ENCODE measurements at regions not wholly inside any gene's neighbourhood (a gene's known extent, or its start where the extent isn't known, plus 50 kb on each side); places are given as distances from the start of the nearest gene placed in this dataset.

DNA sequence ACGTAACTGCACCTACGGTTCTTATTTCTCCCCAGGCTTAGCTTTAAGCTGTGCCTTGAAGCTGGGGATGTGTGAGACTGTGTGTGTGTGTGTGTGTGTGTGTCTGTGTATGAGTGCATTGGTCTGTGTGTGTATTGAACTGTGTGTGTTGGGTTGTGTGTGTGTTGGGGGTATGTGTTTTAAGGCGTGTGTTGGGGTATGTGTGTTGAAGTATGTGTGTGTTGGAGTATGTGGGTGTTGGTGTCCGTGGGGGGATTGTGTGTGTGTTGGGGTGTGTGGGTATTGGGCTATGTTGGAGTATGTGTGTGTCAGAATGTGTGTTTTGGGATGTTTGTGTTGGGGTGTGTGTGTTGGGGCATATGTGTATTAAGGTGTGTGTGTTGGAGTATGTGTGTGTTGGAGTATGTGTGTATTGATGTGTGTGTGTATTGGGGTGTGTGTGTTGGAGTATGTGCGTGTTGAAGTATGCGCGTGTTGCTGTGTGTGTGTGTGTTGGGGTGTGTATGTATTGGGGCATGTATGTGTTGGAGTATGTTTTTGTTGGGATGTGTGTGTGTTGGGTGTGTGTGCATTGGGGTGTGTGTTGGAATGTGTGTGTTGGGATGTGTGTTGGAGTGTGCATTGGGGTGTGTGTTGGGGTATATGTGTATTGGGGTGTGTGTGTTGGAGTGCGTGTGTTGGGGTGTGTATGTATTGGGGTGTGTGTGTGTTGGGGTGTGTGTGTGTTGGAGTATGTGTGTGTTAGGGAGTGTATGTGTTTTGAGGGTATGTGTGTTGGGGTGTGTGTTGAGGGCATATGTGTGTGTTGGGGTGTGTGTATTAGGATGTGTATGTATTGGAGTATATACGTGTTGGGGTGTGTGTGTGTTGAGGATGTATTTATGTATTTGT lies 76.4 kb downstream of the LSM3 start:
- Histone ChIP-seq H3K4me1 (replicated peaks; ENCODE audit: insufficient read depth) (peaks cover 37% of the 10 kb centered on the region), H3K27ac (no peak overlapping the region), H3K4me2 (no peak overlapping the region), H3K27me3 (ENCODE audit: insufficient read depth, low read depth) (no peaks in the 10 kb centered on the region), H4K20me1 (ENCODE audit: insufficient read depth) (no peaks in the 10 kb centered on the region), H3K79me2 (ENCODE audit: low read depth) (no peaks in the 10 kb centered on the region), H3K36me3 (ENCODE audit: low read depth) (no peaks in the 10 kb centered on the region), H3K9me2 (ENCODE audit: insufficient read depth) (no peaks in the 10 kb centered on the region), H2AFZ (no peak overlapping the region), H3K9me3 (ENCODE audit: insufficient read depth, low read depth) (no peaks in the 10 kb centered on the region), H3K4me3 (no peak overlapping the region), H3F3A (ENCODE audit: insufficient read depth, low read depth) (peaks cover 15% of the 10 kb centered on the region)
- POLR2A ChIA-PET (ENCODE audit: unreplicated experiment) = no interaction called here
- DNase-seq = no peak
- intact Hi-C loops (cut with micrococcal nuclease; ENCODE audit: unreplicated experiment) = no loop called here
- TF ChIP-seq EZH2 (IDR thresholded peaks at IDR 0.05; ENCODE audit: low read depth) = no peak
- TF ChIP-seq, protein P1, sequence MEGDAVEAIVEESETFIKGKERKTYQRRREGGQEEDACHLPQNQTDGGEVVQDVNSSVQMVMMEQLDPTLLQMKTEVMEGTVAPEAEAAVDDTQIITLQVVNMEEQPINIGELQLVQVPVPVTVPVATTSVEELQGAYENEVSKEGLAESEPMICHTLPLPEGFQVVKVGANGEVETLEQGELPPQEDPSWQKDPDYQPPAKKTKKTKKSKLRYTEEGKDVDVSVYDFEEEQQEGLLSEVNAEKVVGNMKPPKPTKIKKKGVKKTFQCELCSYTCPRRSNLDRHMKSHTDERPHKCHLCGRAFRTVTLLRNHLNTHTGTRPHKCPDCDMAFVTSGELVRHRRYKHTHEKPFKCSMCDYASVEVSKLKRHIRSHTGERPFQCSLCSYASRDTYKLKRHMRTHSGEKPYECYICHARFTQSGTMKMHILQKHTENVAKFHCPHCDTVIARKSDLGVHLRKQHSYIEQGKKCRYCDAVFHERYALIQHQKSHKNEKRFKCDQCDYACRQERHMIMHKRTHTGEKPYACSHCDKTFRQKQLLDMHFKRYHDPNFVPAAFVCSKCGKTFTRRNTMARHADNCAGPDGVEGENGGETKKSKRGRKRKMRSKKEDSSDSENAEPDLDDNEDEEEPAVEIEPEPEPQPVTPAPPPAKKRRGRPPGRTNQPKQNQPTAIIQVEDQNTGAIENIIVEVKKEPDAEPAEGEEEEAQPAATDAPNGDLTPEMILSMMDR (conservative IDR thresholded peaks at IDR 0.05) = no peak
- no TSS peak for BruUV-seq (replicated peaks)
- CTCF ChIA-PET = interaction anchor here (4.0 kb wide), 1 partner anchor 52 kb away, joined by 40 read pairs; no protein-coding TSS in a partner anchor

DNA sequence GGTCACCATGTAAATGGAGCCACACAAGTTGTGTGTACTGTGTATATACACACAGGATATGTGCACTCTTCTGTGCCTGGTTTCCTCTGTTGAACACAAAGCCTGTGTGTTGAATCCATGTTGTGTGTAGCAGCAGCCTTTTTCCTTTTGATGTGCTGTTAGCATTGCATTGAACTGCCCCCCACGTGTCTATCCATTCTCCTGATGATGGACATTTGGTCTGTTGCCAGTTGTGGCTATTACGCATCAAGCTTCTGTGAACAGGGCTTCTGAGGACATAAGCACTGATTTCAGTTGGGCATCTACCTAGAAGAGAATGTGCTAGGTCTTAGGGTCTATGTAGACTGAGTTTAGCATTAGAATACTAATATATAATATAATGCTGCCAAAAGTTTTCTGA lies 77.4 kb downstream of the LSM3 start:
- H4K20me1 ChIP-seq (ENCODE audit: insufficient read depth) = no peaks in the 10 kb centered on the region
- TF ChIP-seq, protein P1 (conservative IDR thresholded peaks at IDR 0.05) = no peak
- TF ChIP-seq EZH2 (IDR thresholded peaks at IDR 0.05; ENCODE audit: low read depth) = no peak
- H3K36me3 ChIP-seq (ENCODE audit: low read depth) = no peaks in the 10 kb centered on the region
- no TSS peak for BruUV-seq (replicated peaks)
- no peak overlapping the region for H2AFZ ChIP-seq
- H3K9me3 ChIP-seq (ENCODE audit: insufficient read depth, low read depth) = no peaks in the 10 kb centered on the region
- ChIA-PET CTCF (interaction anchor here (4.0 kb wide), 1 partner anchor 53 kb away, joined by 40 read pairs; no protein-coding TSS in a partner anchor), POLR2A (ENCODE audit: unreplicated experiment) (interaction anchor here (0.6 to 0.7 kb wide), 2 partner anchors 36 to 176 kb away, joined by 4 read pairs; no protein-coding TSS in a partner anchor)
- no peak for DNase-seq
- H3F3A ChIP-seq (ENCODE audit: insufficient read depth, low read depth) = peaks cover 15% of the 10 kb centered on the region
- no peaks in the 10 kb centered on the region for H3K27me3 ChIP-seq (ENCODE audit: insufficient read depth, low read depth)
- H3K79me2 ChIP-seq (ENCODE audit: low read depth) = no peaks in the 10 kb centered on the region
- no peak overlapping the region for H3K27ac ChIP-seq
- no peak overlapping the region for H3K4me3 ChIP-seq
- H3K4me2 ChIP-seq = peak overlapping the region; percentile 52
- H3K9me2 ChIP-seq (ENCODE audit: insufficient read depth) = no peaks in the 10 kb centered on the region
- H3K4me1 ChIP-seq (replicated peaks; ENCODE audit: insufficient read depth) = peaks cover 37% of the 10 kb centered on the region
- intact Hi-C loops (cut with micrococcal nuclease; ENCODE audit: unreplicated experiment) = loop anchor here (1.0 to 2.0 kb wide), 2 partner anchors 39 to 53 kb away; no protein-coding TSS in a partner anchor

DNA sequence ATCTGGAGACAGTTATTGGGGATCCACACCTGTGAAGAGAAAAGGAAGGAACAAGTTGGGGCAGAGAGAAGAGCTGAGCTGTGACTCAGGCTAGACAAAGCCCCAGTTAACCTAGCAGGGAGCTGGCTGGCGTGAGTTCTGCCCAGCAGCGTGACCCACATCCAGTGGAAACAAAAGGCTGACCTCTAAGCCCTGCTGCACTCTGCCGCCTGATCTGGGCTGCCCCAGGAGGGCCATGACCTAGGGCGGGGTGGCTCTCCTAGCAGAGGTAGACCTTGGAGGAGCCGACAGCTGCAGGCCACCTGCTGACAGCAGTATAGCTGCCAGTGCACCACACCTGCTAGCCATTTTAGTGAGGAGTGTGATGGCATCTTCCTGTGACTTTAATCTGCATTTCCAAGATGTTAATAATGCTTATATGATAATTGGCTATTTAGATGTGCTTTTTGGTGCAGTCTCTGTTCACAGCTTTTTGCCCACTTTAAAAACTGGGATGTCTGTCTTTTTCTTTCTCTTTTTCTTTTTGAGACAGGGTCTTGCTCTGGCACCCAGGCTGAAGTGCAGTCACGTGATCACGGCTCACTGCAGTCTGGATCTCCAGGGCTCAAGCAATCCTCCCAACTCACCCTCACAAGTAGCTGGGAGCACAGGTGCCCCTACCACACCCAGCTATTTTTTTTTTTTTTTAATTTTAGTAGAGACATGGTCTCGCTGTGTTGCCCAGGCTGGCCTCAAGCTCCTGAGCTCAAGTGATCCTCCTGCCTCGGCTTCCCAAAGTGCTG lies 78.1 kb downstream of the LSM3 start:
- H3K27ac ChIP-seq = peak overlapping the region; percentile 2; the same call in 1 of the 2 replicates
- no TSS peak for BruUV-seq (replicated peaks)
- no peaks in the 10 kb centered on the region for H3K9me3 ChIP-seq (ENCODE audit: insufficient read depth, low read depth)
- peaks cover 15% of the 10 kb centered on the region for H3F3A ChIP-seq (ENCODE audit: insufficient read depth, low read depth)
- no peaks in the 10 kb centered on the region for H3K9me2 ChIP-seq (ENCODE audit: insufficient read depth)
- H3K27me3 ChIP-seq (ENCODE audit: insufficient read depth, low read depth) = no peaks in the 10 kb centered on the region
- H3K4me3 ChIP-seq = no peak overlapping the region
- peak; percentile 56 to 77 for DNase-seq
- CTCF ChIA-PET = interaction anchor here (0.6 to 4.0 kb wide), 4 partner anchors 38 to 203 kb away, joined by 3 to 40 read pairs (median 4); no protein-coding TSS in a partner anchor
- H3K4me1 ChIP-seq (replicated peaks; ENCODE audit: insufficient read depth) = peaks cover 43% of the 10 kb centered on the region
- H3K36me3 ChIP-seq (ENCODE audit: low read depth) = no peaks in the 10 kb centered on the region
- H3K79me2 ChIP-seq (ENCODE audit: low read depth) = no peaks in the 10 kb centered on the region
- TF ChIP-seq, protein P1 (conservative IDR thresholded peaks at IDR 0.05) = no peak
- no peak for TF ChIP-seq EZH2 (IDR thresholded peaks at IDR 0.05; ENCODE audit: low read depth)
- intact Hi-C loops (cut with micrococcal nuclease; ENCODE audit: unreplicated experiment) = loop anchor here (1.0 to 2.0 kb wide), 2 partner anchors 40 to 53 kb away; no protein-coding TSS in a partner anchor
- H3K4me2 ChIP-seq = peak overlapping the region; percentile 52
- H2AFZ ChIP-seq = no peak overlapping the region
- no peaks in the 10 kb centered on the region for H4K20me1 ChIP-seq (ENCODE audit: insufficient read depth)
- POLR2A ChIA-PET (ENCODE audit: unreplicated experiment) = interaction anchor here (0.6 to 0.7 kb wide), 3 partner anchors 33 to 175 kb away, joined by 4 read pairs; no protein-coding TSS in a partner anchor
